Mesendoderm (in vitro differentiated cells): ENCODE measurements at regions not wholly inside any gene's neighbourhood (a gene's known extent, or its start where the extent isn't known, plus 50 kb on each side); places are given as distances from the start of the nearest gene placed in this dataset.

Source experiments
- DNase-seq: peaks from one replicate; pipeline ENCODE4 v3.0.0; 2013
- H2AK5ac ChIP-seq: 2 replicates; pipeline ENCODE4 v1.6.1; 2013; ENCODE audit warnings: low read length, inconsistent platforms
- H2BK120ac ChIP-seq: 2 replicates; pipeline ENCODE4 v1.6.1; 2013; ENCODE audit warnings: low read depth, mild to moderate bottlenecking, low read length, moderate library complexity, mixed read lengths
- H2BK15ac ChIP-seq: replicated peaks from 2 replicates; pipeline ENCODE4 v1.6.1; 2013; ENCODE audit warnings: low read depth, mild to moderate bottlenecking, moderate library complexity
- H2BK5ac ChIP-seq: 2 replicates; pipeline ENCODE4 v1.6.1; 2013; ENCODE audit warnings: low read length, inconsistent platforms
- H3K18ac ChIP-seq: 2 replicates; pipeline ENCODE4 v1.6.1; 2013; ENCODE audit warnings: mild to moderate bottlenecking, low read length, mixed read lengths
- H3K23ac ChIP-seq: one replicate; pipeline ENCODE4 v1.6.1; 2013; ENCODE audit warnings: low read length
- H3K27ac ChIP-seq: 2 replicates; pipeline ENCODE4 v1.5.1; 2013; ENCODE audit warnings: low read depth, mild to moderate bottlenecking, inconsistent platforms, low read length, moderate library complexity
- H3K27me3 ChIP-seq: 2 replicates; pipeline ENCODE4 v1.6.1; 2013; ENCODE audit warnings: low read length, control low read depth, mild to moderate bottlenecking, inconsistent platforms; ENCODE audit not compliant: insufficient read depth, poor library complexity
- H3K36me3 ChIP-seq: 2 replicates; pipeline ENCODE4 v1.6.1; 2013; ENCODE audit warnings: low read length, inconsistent platforms; ENCODE audit not compliant: control insufficient read depth, insufficient read depth
- H3K4ac ChIP-seq: one replicate; pipeline ENCODE4 v1.6.1; 2013; ENCODE audit warnings: low read depth, mild to moderate bottlenecking, low read length, moderate library complexity
- H3K4me1 ChIP-seq: 2 replicates; pipeline ENCODE4 v1.6.1; 2013; ENCODE audit warnings: low read depth, low read length, inconsistent platforms; ENCODE audit not compliant: control insufficient read depth
- H3K4me2 ChIP-seq: 2 replicates; pipeline ENCODE4 v1.6.1; 2013; ENCODE audit warnings: low read length
- H3K4me3 ChIP-seq: 2 replicates; pipeline ENCODE4 v1.5.1; 2013; ENCODE audit warnings: mild to moderate bottlenecking, low read length
- H3K56ac ChIP-seq: one replicate; pipeline ENCODE4 v1.6.1; 2013; ENCODE audit warnings: low read length
- H3K79me1 ChIP-seq: 2 replicates; pipeline ENCODE4 v1.6.1; 2013; ENCODE audit warnings: low read length, inconsistent platforms
- H3K79me2 ChIP-seq: 2 replicates; pipeline ENCODE4 v1.6.1; 2013; ENCODE audit warnings: mild to moderate bottlenecking, low read length; ENCODE audit not compliant: control insufficient read depth, insufficient read depth
- H3K9ac ChIP-seq: 2 replicates; pipeline ENCODE4 v1.6.1; 2013; ENCODE audit warnings: low read length, inconsistent platforms
- H4K5ac ChIP-seq: one replicate; pipeline ENCODE4 v1.6.1; 2013; ENCODE audit warnings: low read length
- H4K8ac ChIP-seq: one replicate; pipeline ENCODE4 v1.6.1; 2013; ENCODE audit warnings: low read depth, mild to moderate bottlenecking, control low read depth, low read length, moderate library complexity
- WGBS: extraction: QIAGEN DNeasy Blood & Tissue Kit; methylation state at CpG from one replicate; pipeline ENCODE4 v1.1.7; 2013; ENCODE audit warnings: low lambda C conversion rate, missing lambda C conversion rate; ENCODE audit not compliant: insufficient coverage; ENCODE audit errors: extremely low coverage; 5-methylcytosine and 5-hydroxymethylcytosine counted together

DNA sequence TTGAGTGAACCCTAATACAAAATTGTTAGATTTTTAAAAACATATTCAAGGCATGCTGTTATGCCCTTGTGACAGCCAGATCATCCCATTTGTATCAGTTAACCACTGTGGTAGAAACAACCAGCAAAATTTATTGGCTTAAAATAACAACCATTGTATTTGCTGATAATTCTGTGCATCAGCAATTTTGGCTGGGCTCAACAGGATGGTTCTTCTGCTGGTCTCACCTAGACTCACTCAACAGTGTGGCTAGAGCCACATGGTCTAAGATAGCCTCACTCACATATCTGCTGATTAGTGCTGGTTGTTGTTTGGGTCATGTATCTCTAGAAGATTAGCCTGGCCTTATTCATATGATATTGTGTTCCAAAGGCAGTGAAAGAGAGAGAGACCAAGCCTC, 160.1 kb upstream of the GATA6 start:
- no peak for DNase-seq
- no peak overlapping the region for H4K8ac ChIP-seq
- no peaks in the 10 kb centered on the region for H3K27me3 ChIP-seq
- H3K4me2 ChIP-seq = no peak overlapping the region
- no peak overlapping the region for H3K9ac ChIP-seq
- H2AK5ac ChIP-seq = no peak overlapping the region
- no peak overlapping the region for H3K4ac ChIP-seq
- no peak overlapping the region for H3K4me3 ChIP-seq
- H4K5ac ChIP-seq = no peak overlapping the region
- no peak overlapping the region for H2BK15ac ChIP-seq
- H2BK5ac ChIP-seq = peak overlapping the region; percentile 22
- no peak overlapping the region for H3K56ac ChIP-seq
- H3K23ac ChIP-seq = no peak overlapping the region
- H3K27ac ChIP-seq = no peak overlapping the region
- no peaks in the 10 kb centered on the region for H3K79me1 ChIP-seq
- H3K18ac ChIP-seq = no peak overlapping the region
- no peaks in the 10 kb centered on the region for H3K36me3 ChIP-seq
- H2BK120ac ChIP-seq = no peak overlapping the region
- no peaks in the 10 kb centered on the region for H3K79me2 ChIP-seq
- no peaks in the 10 kb centered on the region for H3K4me1 ChIP-seq

DNA sequence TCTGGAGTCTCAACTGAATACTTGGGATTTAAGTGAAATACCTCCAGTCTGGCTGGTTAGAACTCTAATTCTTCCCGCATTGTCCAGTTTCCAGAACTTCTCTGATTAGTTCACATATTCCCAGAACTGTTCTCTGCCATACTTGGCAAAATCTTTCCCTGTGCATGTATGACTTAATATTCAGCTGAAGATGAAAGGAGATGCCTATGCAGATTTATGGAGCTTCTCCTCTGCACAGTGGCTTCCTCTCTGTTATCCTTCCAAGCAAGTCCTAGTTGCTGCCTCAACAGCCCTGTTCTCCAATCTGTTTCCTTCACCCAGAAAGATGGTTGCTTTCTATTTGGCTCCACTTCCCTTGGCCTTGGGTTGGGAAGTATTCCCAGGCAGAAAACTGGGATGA, 155.4 kb upstream of the GATA6 start:
- peaks cover 2% of the 10 kb centered on the region for H3K4me1 ChIP-seq
- H3K56ac ChIP-seq = no peak overlapping the region
- no peaks in the 10 kb centered on the region for H3K79me2 ChIP-seq
- H3K36me3 ChIP-seq = no peaks in the 10 kb centered on the region
- no peaks in the 10 kb centered on the region for H3K27me3 ChIP-seq
- no peak overlapping the region for H2BK15ac ChIP-seq
- H3K4me3 ChIP-seq = no peak overlapping the region
- no peak overlapping the region for H3K27ac ChIP-seq
- H3K18ac ChIP-seq = peak overlapping the region; percentile 70
- H4K8ac ChIP-seq = no peak overlapping the region
- H3K79me1 ChIP-seq = no peaks in the 10 kb centered on the region
- H4K5ac ChIP-seq = peak overlapping the region; percentile 72
- H2AK5ac ChIP-seq = peak overlapping the region; percentile 5
- no peak overlapping the region for H3K23ac ChIP-seq
- no peak overlapping the region for H2BK120ac ChIP-seq
- peak overlapping the region; percentile 35 for H2BK5ac ChIP-seq
- no peak overlapping the region for H3K9ac ChIP-seq
- WGBS = no CpG with 5 or more reads among the region's 1 CpG
- H3K4me2 ChIP-seq = no peak overlapping the region
- DNase-seq = no peak
- no peak overlapping the region for H3K4ac ChIP-seq

DNA sequence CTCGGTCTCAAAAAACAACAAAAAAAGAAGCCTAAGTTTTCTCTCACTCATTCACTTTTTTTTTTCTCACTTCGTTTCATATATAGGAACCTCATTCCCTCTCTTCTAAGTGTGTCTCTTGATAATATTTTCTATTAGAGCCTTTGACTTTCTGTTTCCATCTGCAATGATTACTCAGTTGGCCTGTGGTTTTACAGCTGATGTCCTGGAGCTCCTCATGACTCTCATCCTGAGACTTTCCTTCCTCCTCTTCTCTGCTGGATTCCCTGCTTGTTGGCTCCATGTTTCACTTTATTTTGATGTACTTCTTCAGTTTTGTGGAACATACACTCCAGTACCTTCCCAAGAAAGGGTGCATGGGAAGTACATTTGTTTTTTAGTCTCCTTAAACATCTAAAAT, 154.2 kb upstream of the GATA6 start:
- no CpG with 5 or more reads among the region's 2 CpGs for WGBS
- Histone ChIP-seq H3K27me3 (no peaks in the 10 kb centered on the region), H3K4me1 (peaks cover 4% of the 10 kb centered on the region), H3K4me2 (no peak overlapping the region), H3K4ac (no peak overlapping the region), H2AK5ac (no peak overlapping the region), H4K8ac (no peak overlapping the region), H3K23ac (no peak overlapping the region), H3K79me1 (no peaks in the 10 kb centered on the region), H3K18ac (no peak overlapping the region), H3K36me3 (no peaks in the 10 kb centered on the region), H4K5ac (no peak overlapping the region), H3K56ac (no peak overlapping the region), H3K79me2 (no peaks in the 10 kb centered on the region), H2BK5ac (no peak overlapping the region), H3K27ac (no peak overlapping the region), H3K9ac (no peak overlapping the region), H2BK120ac (no peak overlapping the region), H3K4me3 (no peak overlapping the region), H2BK15ac (no peak overlapping the region)
- no peak for DNase-seq

DNA sequence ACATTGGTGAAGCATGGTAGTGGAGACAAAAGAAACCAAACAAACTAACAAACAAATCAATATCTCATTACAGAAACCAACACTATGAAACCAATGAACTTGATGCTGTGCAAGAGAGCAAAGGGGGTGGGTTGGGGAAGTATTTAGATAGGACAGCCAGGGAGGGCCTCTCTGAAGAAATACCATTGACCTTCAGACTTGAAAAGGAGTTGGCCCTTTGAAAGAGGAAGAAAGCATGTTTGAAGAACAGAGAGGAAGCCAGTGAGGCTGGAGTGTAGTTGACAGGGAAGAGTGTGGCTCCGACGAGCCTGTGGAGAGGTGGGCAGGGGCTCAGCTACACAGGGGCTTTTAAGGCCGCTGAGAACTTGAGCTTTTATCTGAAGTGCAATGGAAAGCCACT, 151.0 kb upstream of the GATA6 start:
- Histone ChIP-seq H3K36me3 (no peaks in the 10 kb centered on the region), H2BK120ac (peak overlapping the region; percentile 30), H3K56ac (peak overlapping the region; percentile 75), H4K8ac (no peak overlapping the region), H3K4me3 (no peak overlapping the region), H3K27ac (no peak overlapping the region), H4K5ac (no peak overlapping the region), H3K79me2 (no peaks in the 10 kb centered on the region), H2BK5ac (peak overlapping the region; percentile 87), H3K4me1 (peaks cover 9% of the 10 kb centered on the region), H2AK5ac (no peak overlapping the region), H3K9ac (no peak overlapping the region), H3K4ac (no peak overlapping the region), H3K4me2 (no peak overlapping the region), H3K23ac (no peak overlapping the region), H3K79me1 (no peaks in the 10 kb centered on the region), H2BK15ac (no peak overlapping the region), H3K18ac (peak overlapping the region; percentile 47), H3K27me3 (no peaks in the 10 kb centered on the region)
- WGBS = no CpG with 5 or more reads among the region's 3 CpGs
- DNase-seq = no peak

DNA sequence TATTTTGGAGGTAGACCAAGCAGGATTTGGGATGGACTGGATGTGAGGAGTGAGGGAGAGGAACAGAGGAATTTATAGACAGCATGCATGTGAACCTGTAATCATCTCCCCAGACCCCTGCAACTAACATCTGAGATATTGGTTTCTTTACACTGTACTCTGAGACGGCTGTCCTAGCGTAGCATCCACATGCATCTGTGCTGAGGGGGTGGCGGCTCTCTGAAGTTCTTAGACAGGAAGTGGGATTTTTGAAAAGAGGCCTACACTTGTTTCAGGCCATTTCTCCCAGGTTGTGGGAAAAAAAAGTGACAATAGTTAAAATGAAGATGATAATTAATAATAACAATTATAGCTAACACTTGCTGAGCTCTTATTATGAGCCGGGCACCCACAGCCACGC, 150.2 kb upstream of the GATA6 start:
- H3K23ac ChIP-seq = no peak overlapping the region
- no peak overlapping the region for H2BK15ac ChIP-seq
- peak overlapping the region; percentile 88 for H3K56ac ChIP-seq
- peaks cover 9% of the 10 kb centered on the region for H3K4me1 ChIP-seq
- no peak overlapping the region for H3K9ac ChIP-seq
- H3K4ac ChIP-seq = peak overlapping the region; percentile 41
- H3K4me3 ChIP-seq = no peak overlapping the region
- no peak overlapping the region for H4K8ac ChIP-seq
- peak overlapping the region; percentile 47 for H2AK5ac ChIP-seq
- WGBS = no CpG with 5 or more reads among the region's 5 CpGs
- H3K36me3 ChIP-seq = no peaks in the 10 kb centered on the region
- H3K79me1 ChIP-seq = no peaks in the 10 kb centered on the region
- H3K4me2 ChIP-seq = no peak overlapping the region
- no peak for DNase-seq
- H4K5ac ChIP-seq = no peak overlapping the region
- H3K18ac ChIP-seq = no peak overlapping the region
- peak overlapping the region; percentile 94 for H2BK5ac ChIP-seq
- H3K27ac ChIP-seq = no peak overlapping the region
- no peaks in the 10 kb centered on the region for H3K79me2 ChIP-seq
- peak overlapping the region; percentile 30 for H2BK120ac ChIP-seq
- H3K27me3 ChIP-seq = no peaks in the 10 kb centered on the region

DNA sequence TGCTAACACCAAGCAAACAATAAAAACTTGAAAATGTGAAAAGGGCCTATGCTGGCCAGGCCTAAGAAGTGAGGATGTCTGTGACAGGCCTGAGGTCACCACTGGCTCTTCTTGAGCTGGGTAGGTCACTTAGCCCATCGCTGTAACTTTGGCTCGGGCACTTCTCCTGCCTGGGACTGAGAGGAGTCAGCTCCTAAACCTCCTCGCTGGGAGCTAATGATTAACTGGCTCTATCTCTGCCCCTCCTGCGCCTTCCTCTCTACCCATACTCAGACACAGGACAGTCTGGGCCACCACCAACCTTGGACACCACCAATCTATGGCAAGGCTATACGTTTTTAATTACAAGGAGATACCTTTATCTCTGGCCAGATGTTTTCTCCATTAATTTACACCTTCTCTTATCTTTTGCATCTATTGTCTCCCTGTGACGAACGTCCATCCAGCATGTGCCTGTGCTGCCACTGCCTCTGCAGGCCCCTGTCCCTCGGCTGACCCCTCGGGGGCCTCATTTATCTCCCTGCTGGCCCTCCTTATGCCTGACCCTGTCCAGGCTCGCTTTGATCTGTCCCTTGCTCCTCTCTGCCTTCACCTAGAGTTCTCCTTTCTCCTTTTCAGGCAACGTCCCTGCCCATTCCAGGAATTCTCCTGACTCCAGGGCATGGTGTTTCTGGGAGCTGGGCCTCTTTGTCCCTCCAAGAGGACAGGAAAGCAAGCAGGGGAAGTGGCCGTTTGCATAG, 149.1 kb upstream of the GATA6 start:
- no peak overlapping the region for H4K8ac ChIP-seq
- H3K79me2 ChIP-seq = no peaks in the 10 kb centered on the region
- no peaks in the 10 kb centered on the region for H3K79me1 ChIP-seq
- H2BK120ac ChIP-seq = peak overlapping the region; percentile 73
- no peaks in the 10 kb centered on the region for H3K36me3 ChIP-seq
- H3K23ac ChIP-seq = no peak overlapping the region
- peak overlapping the region; percentile 98 for H2BK5ac ChIP-seq
- H3K4ac ChIP-seq = peak overlapping the region; percentile 60
- peak overlapping the region; percentile 77 for H3K18ac ChIP-seq
- peak overlapping the region; percentile 99 for H2AK5ac ChIP-seq
- peak overlapping the region; percentile 21 for H4K5ac ChIP-seq
- peak overlapping the region; percentile 92 for H3K27ac ChIP-seq
- H3K4me2 ChIP-seq = no peak overlapping the region
- H3K27me3 ChIP-seq = no peaks in the 10 kb centered on the region
- H2BK15ac ChIP-seq = no peak overlapping the region
- peak overlapping the region; percentile 88 for H3K56ac ChIP-seq
- H3K4me3 ChIP-seq = no peak overlapping the region
- whole genome bisulfite sequencing = no CpG with 5 or more reads among the region's 12 CpGs
- peak overlapping the region; percentile 62 for H3K9ac ChIP-seq
- DNase-seq = peak; percentile 78
- peaks cover 10% of the 10 kb centered on the region for H3K4me1 ChIP-seq
